Activated CD4-positive, alpha-beta T cell treated with anti-CD3 and anti-CD28 coated beads, Interleukin-2, Interleukin-6, amounts not matched to agents 100 ng/mL and 50 ng/mL, durations not matched to agents 16 hours and 8 hours (primary cell): ENCODE measurements at regions not wholly inside any gene's neighbourhood (a gene's known extent, or its start where the extent isn't known, plus 50 kb on each side); places are given as distances from the start of the nearest gene placed in this dataset.

Source experiments
- DNase-seq: peaks from one replicate; pipeline ENCODE4 v3.0.0-alpha.2; 2020

DNA sequence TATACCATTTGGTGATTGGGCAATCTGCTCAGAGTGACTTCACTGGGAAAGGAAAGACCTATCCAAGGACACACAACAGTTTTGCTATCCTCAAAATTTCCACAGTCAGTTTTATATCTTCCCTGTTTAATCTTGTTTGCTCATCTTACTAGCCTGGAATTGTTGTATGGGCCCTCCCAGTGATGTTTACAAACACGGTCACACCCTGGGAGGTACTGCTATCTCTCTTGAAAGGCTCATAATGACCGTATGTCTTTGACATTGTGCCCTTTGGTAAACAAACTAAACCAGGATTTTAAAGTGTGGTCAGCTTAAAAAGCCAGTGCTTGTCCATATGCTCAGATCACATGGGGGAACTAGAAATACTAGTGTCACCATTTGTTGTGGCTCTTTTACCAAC, 277.0 kb downstream of the CDH2 start:
- no peak for DNase-seq

DNA sequence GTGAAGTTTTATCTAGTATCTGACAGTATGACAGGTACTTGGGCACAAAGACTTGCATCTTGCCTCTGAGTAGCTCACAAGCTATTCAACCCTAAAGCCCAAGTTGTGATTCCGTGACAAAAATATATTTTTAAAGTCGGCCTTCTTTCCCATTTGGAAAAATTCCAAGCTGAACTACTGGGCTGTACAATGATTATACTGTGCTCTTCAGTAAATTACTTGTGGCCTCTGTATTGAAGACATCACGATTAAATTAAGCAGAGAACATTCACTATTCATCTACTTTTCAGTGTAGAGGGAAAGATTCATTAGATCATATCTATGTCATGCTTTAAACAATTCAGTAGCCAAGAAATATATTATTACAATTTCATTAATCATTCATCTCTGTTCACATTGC, 282.2 kb downstream of the CDH2 start:
- DNase-seq = no peak

DNA sequence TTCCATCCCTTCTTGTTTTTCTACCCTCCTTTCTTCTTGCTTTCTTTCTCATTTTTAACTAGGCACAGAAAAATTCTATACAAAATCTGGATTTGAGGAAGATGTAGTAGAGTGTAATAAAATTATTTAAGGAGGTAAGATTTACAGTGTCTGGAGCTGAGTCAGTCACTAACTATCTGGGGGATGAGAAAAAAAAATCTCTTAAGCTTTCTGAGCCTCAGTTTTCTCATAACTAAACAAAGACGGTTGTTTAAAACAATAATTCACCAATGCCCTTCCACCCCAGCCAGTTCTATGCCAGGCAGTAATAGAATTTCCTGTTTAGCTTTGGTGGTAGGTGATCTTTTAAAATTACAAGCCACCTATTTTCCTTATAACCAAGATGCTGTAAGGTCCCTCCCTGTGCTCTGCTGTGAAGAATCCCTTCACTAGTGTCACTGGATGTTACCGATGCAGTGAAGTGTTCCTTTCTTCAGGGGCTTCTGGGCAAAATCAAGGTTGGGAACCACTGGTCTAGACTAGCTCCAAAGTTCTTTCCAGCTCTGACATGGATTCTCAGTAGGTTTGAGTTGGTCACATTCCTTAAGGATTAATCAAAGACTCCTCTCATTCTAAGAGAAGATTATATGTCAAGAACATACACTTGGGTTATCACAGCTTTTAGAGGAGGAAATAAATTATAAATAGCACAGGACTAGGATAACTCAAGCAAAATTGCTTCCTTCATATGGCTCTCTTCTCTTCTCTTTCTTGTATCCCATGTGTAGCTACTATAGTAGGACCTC, 289.0 kb downstream of the CDH2 start:
- no peak for DNase-seq

DNA sequence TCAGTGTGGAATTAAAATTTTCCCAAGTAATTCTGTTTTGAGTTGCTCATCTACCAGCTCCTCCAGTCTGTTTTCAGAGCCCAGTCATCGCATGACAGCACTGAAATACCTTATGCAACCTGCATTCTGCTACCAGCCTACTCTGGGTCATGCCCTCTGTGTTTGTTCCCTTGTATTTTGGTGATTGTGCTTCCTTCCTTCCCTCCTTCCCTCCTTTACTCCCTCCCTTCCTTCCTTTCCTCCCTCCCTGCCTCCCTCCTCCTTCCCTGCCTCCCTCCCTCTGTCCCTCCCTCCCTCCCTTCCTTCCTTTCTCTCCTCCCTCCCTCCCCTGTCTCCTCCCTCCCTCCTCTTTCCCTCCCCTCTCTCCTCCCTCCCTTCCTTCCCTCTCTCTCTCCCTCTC, 289.6 kb downstream of the CDH2 start:
- DNase-seq = no peak

DNA sequence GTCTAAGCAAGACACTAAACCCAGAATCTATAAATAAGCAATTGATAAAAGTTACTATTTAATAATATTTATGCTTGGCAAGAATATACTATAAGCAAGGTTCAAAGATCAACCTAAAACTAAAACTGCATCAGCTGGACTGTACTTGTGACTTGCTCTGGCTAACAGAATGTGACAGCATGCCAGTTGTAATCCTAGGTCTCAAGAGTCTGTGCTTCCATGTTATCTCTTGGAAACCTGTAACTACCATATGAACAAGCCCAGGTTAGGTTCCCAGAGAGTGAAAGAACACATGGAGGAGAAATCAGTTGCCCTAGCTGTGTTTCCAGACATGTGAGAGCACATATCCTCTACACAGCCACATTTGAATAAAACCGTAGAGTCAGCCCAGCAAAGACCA, 297.4 kb downstream of the CDH2 start:
- DNase-seq = no peak

DNA sequence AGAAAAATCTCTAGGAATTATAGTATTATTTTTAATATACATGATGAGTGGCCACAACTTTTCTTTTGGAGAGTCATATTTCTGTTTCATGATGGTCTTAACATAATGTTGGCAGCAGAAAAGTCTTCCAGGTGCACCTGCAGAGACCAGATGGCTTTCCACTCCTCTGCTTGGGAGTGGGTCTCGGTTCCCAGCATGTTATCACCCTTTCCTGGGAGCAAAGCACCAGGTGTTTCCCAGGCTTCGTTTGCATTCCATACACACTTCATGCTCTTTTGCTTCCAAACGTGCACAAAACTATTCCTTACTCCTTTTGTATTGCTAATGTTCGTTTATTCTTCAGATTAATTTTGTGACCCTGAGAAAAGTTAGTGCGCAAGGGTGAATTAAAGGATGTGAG, 305.2 kb downstream of the CDH2 start:
- no peak for DNase-seq

DNA sequence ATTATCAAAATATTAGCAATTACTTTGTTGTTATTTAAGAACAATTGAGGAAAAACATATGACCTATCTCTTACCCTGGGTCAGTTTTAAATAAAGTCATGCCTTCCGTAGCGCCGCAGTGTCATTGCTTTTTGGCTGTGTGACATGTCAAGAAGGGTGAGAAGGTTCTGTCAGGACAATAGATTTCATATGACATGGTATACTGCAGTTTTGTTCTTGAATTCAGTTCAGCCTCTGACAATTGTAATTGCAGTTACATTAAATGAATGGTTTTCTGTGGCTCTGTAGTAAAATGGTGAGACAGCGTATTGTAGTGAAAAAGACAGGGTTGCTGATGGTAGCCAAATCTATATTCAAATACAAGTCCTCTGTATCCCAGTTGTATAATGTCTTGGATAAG, 307.2 kb downstream of the CDH2 start:
- no peak for DNase-seq

DNA sequence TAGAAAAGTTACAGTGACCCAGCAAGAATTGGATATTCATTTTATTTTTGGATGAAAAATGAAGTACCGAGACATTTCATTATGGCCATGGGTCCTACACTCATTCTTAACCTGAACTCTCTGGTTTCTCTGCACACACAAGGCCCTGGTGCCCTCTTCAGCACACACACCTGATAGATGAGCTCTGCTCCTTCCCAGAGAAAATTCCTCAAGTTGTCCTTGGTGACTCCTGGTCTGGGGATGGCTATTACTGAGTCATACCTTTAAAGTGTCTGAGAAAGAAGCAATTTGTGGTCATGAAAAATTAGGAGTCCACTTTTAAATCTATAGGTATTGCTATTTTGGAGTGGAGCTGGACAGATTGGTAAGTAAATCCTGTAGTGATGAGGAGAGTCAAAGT, 311.5 kb downstream of the CDH2 start:
- DNase-seq = no peak

DNA sequence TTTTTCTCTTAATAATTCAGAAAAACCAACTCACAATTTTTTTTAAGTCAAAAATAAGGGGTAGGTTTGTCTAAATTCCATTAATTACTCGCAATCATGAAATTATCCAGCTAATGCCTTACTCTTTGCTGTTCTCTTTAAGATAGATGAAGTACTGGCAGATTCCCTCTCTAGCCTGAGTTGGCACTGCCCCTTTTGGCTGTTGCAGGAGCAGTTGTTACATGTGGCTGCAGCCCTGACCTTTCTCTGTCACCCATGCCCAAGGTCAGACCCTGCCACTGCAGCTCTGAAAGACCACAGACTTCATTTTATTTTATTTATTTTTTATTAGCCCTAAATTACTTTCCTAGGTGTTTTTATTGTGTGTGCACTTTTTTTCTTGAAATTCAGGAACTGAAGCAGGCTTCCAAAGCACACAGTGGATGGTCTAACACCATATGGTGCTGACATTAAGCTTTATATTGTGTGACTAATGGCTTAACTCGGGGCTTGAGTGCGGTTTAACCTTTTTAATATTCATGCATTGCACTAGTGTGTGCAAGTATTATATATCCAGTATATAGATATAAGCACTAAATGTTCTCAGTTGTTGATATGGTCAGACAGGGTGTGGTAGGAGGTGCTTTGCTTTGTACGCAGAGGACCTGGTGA, 313.0 kb downstream of the CDH2 start:
- DNase-seq = no peak

DNA sequence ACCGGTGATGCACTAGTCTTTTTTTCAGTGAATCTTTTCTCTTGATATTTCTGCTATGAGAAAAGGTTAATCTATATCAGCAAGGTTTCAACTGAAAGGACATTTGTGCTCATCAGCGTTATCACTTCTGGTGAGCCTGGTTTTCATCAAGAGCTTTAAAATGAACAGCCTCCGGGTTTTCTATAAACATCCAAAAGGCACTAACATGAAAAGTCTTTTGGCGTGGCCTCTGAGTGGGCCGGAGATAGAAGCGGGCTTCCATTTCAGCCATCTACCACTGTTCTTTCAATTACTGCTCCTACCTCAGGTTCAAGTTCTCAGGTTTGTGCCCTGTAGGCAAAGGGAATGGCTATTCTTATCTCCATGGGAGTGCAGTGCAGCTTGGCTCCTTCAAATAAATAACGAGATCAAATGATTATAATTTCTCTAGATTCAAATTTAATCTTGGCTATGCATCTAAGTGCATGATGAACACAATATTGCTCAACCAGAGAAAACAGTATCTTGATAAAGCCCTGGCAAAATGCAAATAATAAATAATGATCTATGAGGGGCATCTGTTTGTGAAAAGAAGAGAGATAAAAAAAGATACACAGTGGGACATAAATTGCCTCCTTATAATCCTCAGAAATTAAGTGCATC, 314.8 kb downstream of the CDH2 start:
- DNase-seq = no peak

DNA sequence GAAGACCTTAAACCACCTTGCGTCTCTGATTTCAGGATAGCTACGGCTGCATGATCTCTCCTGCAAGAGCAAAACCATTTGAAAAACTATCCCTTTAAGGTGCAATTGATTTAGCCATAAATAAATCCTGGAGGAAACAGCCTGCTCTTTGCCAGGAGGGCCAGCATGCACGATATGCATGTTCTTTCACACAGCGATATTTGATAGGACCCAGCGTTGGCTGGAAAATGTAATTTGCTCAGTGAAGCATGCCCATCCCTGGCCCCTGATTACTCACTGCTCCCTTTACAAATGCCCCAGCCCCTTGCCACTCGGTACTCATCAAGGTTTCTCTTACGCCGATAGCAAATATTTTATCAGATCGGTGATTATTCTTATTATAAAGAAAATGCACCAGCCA, 315.4 kb downstream of the CDH2 start:
- no peak for DNase-seq

DNA sequence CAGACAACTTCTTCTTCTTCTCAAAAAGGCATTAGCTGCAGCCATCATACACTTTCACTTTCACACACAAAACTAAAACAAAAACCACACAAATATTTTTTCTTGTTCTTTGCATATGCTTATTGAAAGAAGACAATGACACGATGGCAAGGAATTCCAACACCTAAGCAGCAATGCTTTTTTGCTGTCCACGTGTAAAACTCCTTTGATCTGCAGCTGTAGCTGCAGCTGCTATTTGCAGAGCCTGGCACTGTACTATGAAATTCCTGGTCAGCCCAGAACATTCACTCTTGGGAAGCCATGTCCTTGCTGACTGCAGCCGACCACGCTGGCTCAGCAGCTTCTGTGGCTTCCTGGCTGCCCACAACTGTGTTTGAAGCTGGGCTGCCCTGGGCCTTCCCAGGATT, 316.2 kb downstream of the CDH2 start:
- no peak for DNase-seq

DNA sequence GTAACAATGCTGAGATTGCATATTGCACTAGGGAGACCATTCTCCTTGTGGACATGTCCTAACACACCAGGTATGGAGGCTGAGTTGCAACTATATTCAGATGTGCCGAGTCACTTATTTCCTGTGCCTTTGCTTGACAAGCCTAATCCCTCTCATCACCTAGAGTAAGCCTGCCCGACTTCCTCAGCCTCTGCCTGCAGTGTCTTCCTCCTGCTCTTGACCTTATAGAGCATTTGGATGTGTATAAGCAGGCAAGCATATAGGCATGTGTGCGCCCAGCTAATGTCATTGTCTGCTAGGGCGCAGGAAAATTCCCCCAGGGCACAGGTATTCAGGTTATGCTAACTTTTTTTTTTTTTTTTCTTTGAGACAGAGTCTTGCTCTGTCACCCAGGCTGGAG, 316.9 kb downstream of the CDH2 start:
- no peak for DNase-seq

DNA sequence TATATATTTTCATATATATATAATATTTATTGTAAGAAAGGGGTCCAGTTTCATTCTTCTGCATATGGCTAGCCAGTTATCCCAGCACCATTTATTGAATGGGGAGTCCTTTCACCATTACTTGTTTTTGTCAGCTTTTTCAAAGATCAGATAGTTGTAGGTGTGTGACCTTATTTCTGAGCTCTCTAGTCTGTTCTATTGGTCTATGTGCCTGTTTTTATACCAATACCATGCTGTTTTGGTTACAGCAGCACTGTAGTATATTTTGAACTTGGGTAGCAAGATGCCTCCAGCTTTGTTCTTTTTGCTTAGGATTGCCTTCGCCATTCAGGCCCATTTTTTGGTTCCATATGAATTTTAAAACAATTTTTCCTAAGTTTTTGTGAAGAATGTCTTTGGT, 320.1 kb downstream of the CDH2 start:
- DNase-seq = no peak

DNA sequence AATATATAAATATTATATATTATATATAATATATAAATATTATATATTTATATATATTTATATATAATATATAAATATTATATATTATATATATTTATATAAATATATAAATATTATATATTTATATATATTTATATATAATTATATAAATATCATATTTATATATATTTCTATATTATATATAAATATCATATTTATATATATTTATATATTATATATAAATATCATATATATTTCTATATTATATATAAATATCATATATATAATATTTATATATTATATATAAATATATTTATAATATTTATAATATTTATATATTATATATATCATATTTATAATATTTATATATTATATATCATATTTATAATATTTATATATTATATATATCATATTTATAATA, 321.4 kb downstream of the CDH2 start:
- no peak for DNase-seq

DNA sequence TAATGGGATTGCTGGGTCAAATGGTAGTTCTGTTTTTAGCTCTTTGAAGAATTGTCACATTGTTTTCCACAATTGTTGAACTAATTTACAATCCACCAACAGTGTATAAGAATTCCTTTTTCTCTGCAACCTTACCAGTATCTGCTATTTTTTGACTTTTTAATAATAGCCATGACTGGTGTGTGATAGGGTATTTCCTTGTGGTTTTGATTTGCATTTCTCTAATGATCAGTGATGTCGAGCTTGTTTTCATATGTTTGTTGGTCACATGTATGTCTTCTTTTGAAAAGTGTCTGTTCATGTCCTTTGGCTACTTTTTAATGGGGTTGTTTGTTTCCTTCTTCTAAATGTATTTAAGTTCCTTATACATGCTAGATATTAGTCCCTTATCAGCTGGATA, 322.3 kb downstream of the CDH2 start:
- no peak for DNase-seq

DNA sequence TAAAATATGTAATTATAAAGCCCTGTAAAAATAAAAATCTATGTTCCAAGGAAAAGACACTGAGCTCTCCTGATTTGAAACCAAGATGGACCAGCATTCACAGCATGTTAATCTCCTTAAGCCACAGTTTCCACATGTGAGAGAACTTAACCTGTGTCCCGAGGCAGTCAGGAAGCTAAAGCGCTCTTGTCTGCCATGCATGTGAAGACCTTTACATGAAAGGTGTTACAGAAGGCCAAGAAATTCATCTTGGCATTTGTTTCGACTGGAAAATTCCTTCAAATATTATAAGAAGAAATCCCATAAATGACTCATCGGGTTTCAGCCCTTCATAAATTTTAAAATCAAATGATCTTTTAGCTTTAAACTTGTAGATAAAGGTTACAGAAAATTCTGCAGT, 328.6 kb downstream of the CDH2 start:
- no peak for DNase-seq

DNA sequence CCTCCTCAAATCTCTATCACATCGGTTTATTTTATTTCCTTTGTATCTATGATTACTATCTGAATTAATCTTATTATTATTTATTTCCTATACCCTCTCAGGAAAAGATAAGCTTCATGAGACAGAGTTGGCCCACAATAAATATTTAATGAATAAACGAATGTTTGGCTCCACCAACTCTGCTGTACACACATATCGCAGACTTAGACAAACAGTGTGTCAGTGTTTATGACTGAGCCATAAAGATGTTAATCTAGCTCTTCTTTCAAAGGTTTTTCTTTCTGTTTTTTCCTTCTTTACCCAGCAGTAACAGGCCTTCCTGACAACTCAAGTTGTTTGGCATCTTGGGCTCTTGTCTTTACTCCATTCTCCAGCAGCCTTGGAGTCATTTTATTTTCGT, 329.5 kb downstream of the CDH2 start:
- no peak for DNase-seq

DNA sequence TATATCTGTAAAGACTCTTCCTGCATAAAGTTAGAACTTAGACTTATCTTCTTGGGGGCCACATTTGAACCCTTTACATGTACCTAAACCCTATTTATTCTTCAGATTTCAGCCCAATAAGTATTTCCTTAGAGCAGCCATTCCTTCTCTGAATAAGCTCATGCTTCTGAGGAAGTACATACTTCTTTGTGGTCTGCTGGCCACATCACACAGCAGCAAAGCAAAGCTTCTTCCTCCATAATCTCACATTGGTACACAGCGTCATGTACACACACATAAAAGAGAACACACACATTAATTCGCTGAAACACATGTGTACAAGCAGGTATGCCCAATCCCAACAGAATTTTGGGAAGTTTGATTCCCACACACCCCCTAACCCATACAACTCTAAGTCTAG, 331.0 kb downstream of the CDH2 start:
- no peak for DNase-seq

DNA sequence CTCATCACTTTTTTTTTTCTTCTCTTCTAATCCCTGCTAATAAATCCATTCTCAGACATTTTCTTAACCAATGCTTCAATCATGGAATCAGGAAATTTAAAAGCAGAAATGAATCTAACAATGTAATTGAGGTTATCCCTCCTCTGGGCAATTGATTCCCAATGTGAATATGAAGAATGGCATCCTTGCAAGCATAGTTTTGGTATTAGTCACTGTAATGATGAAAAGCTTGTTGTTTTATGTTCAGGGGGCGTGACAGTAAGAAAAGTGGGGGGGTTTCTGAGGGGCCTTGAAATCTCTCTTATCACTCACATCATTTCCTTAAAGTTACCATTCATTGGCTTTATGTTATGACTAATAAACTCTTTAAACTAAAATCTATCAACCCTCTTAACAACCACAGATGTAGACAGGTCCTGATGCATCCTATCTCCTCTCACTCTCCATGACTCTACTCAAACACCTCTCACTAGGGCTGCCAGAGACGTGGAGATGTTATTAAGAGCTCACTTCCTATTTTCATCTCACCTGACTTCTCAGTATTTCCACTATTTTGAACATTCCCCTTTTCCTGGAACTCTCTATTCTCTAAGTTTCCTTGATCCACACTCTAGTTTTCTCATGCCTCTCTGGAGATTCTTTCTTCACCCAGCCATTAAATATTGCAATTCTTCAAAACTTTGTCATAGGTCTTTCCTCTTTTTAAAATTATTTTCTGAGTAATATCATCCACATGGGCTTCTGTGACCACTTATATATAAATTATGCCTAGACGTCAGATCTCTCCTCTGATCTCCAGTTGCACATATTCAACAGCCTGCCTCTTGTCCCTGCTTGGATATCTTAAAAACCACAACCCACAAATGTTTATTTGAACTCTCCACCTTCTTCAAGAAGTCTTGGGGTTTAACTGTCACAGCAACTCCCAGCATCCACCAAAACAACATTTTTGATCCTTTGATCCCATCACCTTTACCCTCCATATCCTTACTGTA, 332.9 kb downstream of the CDH2 start:
- DNase-seq = no peak

DNA sequence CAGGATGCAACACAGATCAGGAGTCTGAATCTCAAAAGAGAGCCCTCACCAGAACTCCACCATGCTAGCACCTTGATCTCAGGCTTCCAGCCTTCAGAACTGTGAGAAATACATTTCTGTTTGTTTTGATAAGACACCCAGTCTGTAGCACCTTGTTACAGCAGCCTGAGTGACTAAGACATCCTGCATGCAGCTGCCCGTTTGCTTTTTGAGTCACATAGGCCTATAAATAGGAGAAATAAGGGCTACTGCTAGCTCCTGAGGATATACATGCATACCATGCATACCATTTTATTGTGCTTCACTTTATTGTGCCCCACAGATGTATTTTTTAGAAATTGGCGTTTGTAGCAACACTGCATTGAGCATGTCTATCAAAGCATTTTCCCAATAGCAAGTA, 337.8 kb downstream of the CDH2 start:
- DNase-seq = no peak

DNA sequence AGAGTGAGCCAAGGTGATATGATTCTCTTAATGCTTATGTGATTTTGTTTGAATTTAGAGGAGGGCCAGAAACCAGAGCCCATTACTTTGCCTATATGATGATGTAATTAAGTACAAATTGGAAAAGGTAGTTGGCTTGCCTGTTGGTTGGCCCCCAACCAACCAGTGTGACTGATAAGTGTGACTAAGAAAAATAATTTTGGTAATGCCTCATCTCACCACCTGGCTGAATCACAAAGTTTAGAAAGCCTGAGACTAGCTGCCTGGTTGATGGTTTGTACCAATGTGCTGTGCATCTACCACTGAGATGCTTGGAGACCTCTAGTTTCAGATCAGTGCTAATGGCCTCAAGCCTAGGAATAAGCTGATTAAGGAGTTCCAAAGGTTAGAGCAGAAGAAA, 338.7 kb downstream of the CDH2 start:
- no peak for DNase-seq

DNA sequence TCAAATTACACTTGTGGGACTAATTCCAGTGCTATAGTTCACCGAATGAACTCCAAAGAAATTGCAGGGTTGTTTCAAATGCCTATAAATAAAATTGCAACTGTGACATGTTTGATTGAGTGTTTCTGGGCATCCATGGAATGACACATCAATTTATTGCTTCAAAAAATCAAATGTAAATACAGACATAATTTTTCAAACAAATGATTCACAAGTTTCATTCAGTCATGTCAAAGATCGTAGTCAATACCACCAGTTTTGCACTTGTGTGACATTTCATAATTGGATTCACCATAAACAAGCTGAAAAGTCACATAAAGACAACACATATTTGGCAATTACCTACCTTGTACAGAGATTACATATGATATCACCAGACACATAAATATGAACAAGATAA, 350.8 kb downstream of the CDH2 start:
- no peak for DNase-seq
